Spleen (tissue), 7 donors: ENCODE measurements at regions not wholly inside any gene's neighbourhood (a gene's known extent, or its start where the extent isn't known, plus 50 kb on each side); places are given as distances from the start of the nearest gene placed in this dataset.
"Not testable (repeated sequence)": the region's sequence is repeated elsewhere in the genome, so short reads cannot be mapped to it uniquely, and the experiment has no call there.

Source experiments
- POLR2A ChIP-seq, 3 donors: fragments of 450-650 bp; IDR thresholded peaks; one replicate each; pipeline ENCODE4 v1.5.1; 2017; ENCODE audit warnings: antibody characterized with exemption in 3 of 3, mild to moderate bottlenecking in 1 of 3
- POLR2AphosphoS5 ChIP-seq, 3 donors: sonication (generic); formaldehyde crosslinking; IDR thresholded peaks; one replicate each; pipeline ENCODE4 v1.5.1; 2017; ENCODE audit warnings: antibody characterized with exemption in 3 of 3
- TF ChIP-seq, protein P1 (sequence below), 11 experiments: fragments of 200-600 bp in 7 of 11; fragments of 450-650 bp in 4 of 11; sonication (generic) in 4 of 11; IDR thresholded peaks in 8 of 11; conservative IDR thresholded peaks in 3 of 11; 1 replicate in 7 of 11; 2 replicates in 4 of 11; pipeline versions ENCODE4 v1.4.0 to v1.8.0; 2016 to 2021; ENCODE audit warnings: antibody characterized with exemption in 11 of 11, inconsistent platforms in 4 of 11, mild to moderate bottlenecking in 1 of 11
- donor health status: DM: no; HTN: no; CAD: no; lungs with moderate emphysema.
- donor health status: DM: no; HTN: no; CAD: no.
- donor health status: DM: no; HTN: no; CAD: no.

DNA sequence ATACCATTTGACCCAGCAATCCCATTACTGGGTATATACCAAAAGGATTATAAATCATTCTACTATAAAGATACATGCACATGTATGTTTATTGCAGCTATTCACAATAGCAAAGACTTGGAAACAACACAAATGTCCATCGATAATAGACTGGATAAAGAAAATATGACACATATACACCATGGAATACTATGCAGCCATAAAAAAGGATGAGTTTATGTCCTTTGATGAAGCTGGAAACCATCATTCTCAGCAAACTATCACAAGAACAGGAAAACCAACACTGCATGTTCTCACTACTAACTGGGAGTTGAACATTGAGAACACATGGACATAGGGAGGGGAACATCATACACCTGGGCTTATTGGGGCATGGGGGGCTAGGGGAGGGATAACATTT lies 991.8 kb downstream of the SLC16A7 start:
- not testable (repeated sequence) for TF ChIP-seq POLR2A, POLR2AphosphoS5 (IDR thresholded peaks at IDR 0.05)
- TF ChIP-seq, protein P1, sequence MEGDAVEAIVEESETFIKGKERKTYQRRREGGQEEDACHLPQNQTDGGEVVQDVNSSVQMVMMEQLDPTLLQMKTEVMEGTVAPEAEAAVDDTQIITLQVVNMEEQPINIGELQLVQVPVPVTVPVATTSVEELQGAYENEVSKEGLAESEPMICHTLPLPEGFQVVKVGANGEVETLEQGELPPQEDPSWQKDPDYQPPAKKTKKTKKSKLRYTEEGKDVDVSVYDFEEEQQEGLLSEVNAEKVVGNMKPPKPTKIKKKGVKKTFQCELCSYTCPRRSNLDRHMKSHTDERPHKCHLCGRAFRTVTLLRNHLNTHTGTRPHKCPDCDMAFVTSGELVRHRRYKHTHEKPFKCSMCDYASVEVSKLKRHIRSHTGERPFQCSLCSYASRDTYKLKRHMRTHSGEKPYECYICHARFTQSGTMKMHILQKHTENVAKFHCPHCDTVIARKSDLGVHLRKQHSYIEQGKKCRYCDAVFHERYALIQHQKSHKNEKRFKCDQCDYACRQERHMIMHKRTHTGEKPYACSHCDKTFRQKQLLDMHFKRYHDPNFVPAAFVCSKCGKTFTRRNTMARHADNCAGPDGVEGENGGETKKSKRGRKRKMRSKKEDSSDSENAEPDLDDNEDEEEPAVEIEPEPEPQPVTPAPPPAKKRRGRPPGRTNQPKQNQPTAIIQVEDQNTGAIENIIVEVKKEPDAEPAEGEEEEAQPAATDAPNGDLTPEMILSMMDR (IDR thresholded peaks at IDR 0.05 in 8 of 11, conservative IDR thresholded peaks at IDR 0.05 in 3 of 11): not testable (repeated sequence)
